ENCODE measurements at regions not wholly inside any gene's neighbourhood (a gene's known extent, or its start where the extent isn't known, plus 50 kb on each side); places are given as distances from the start of the nearest gene placed in this dataset.

- no peak overlapping the region for H3K4me3 ChIP-seq (ENCODE audit: low read length in 2 of 2)
- H3K36me3 ChIP-seq (ENCODE audit: control insufficient read depth in 2 of 2, insufficient read depth in 2 of 2, low read length in 2 of 2) = no peaks in the 10 kb centered on the region
- H3K9me3 ChIP-seq (ENCODE audit: control insufficient read depth in 2 of 2, low read length in 2 of 2) = no peaks in the 10 kb centered on the region
- H3K27ac ChIP-seq (ENCODE audit: low read depth in 2 of 2, low read length in 2 of 2) = no peak overlapping the region
- H3K27me3 ChIP-seq (ENCODE audit: control insufficient read depth in 2 of 2, insufficient read depth in 2 of 2, low read length in 2 of 2) = peaks cover 0 to 8% of the 10 kb centered on the region in 2 donors
- no peaks in the 10 kb centered on the region for H3K4me1 ChIP-seq (ENCODE audit: control insufficient read depth in 2 of 2, insufficient read depth in 2 of 2, low read length in 2 of 2)
- no peak overlapping the region for H3K9ac ChIP-seq (ENCODE audit: low read depth in 1 of 2, low read length in 2 of 2)
Observed at GRCh38 chr10:6756716-6757115, 176.6 kb upstream of the PRKCQ start.

- no peak overlapping the region for H3K9ac ChIP-seq (ENCODE audit: low read depth in 1 of 2, low read length in 2 of 2)
- no peak overlapping the region for H3K4me3 ChIP-seq (ENCODE audit: low read length in 2 of 2)
- no peaks in the 10 kb centered on the region for H3K36me3 ChIP-seq (ENCODE audit: control insufficient read depth in 2 of 2, insufficient read depth in 2 of 2, low read length in 2 of 2)
- no peak overlapping the region for H3K27ac ChIP-seq (ENCODE audit: low read depth in 2 of 2, low read length in 2 of 2)
- no peaks in the 10 kb centered on the region for H3K9me3 ChIP-seq (ENCODE audit: control insufficient read depth in 2 of 2, low read length in 2 of 2)
- H3K4me1 ChIP-seq (ENCODE audit: control insufficient read depth in 2 of 2, insufficient read depth in 2 of 2, low read length in 2 of 2) = no peaks in the 10 kb centered on the region
- peaks cover 0 to 8% of the 10 kb centered on the region in 2 donors for H3K27me3 ChIP-seq (ENCODE audit: control insufficient read depth in 2 of 2, insufficient read depth in 2 of 2, low read length in 2 of 2)
Observed at GRCh38 chr10:6755781-6756460, 175.8 kb upstream of the PRKCQ start.

- H3K9ac ChIP-seq (ENCODE audit: low read depth in 1 of 2, low read length in 2 of 2) = no peak overlapping the region
- H3K4me1 ChIP-seq (ENCODE audit: control insufficient read depth in 2 of 2, insufficient read depth in 2 of 2, low read length in 2 of 2) = no peaks in the 10 kb centered on the region
- peaks cover 0 to 8% of the 10 kb centered on the region in 2 donors for H3K27me3 ChIP-seq (ENCODE audit: control insufficient read depth in 2 of 2, insufficient read depth in 2 of 2, low read length in 2 of 2)
- H3K36me3 ChIP-seq (ENCODE audit: control insufficient read depth in 2 of 2, insufficient read depth in 2 of 2, low read length in 2 of 2) = no peaks in the 10 kb centered on the region
- no peak overlapping the region for H3K4me3 ChIP-seq (ENCODE audit: low read length in 2 of 2)
- no peaks in the 10 kb centered on the region for H3K9me3 ChIP-seq (ENCODE audit: control insufficient read depth in 2 of 2, low read length in 2 of 2)
- H3K27ac ChIP-seq (ENCODE audit: low read depth in 2 of 2, low read length in 2 of 2) = no peak overlapping the region
Observed at GRCh38 chr10:6753644-6754043, 173.6 kb upstream of the PRKCQ start.

- Histone ChIP-seq H3K36me3 (ENCODE audit: control insufficient read depth in 2 of 2, insufficient read depth in 2 of 2, low read length in 2 of 2) (no peaks in the 10 kb centered on the region), H3K27me3 (ENCODE audit: control insufficient read depth in 2 of 2, insufficient read depth in 2 of 2, low read length in 2 of 2) (no peaks in the 10 kb centered on the region), H3K4me3 (ENCODE audit: low read length in 2 of 2) (no peak overlapping the region), H3K4me1 (ENCODE audit: control insufficient read depth in 2 of 2, insufficient read depth in 2 of 2, low read length in 2 of 2) (no peaks in the 10 kb centered on the region), H3K9ac (ENCODE audit: low read depth in 1 of 2, low read length in 2 of 2) (no peak overlapping the region), H3K9me3 (ENCODE audit: control insufficient read depth in 2 of 2, low read length in 2 of 2) (no peaks in the 10 kb centered on the region), H3K27ac (ENCODE audit: low read depth in 2 of 2, low read length in 2 of 2) (no peak overlapping the region)
Observed at GRCh38 chr10:6751363-6751762, 171.3 kb upstream of the PRKCQ start.

- Histone ChIP-seq H3K36me3 (ENCODE audit: control insufficient read depth in 2 of 2, insufficient read depth in 2 of 2, low read length in 2 of 2) (no peaks in the 10 kb centered on the region), H3K27ac (ENCODE audit: low read depth in 2 of 2, low read length in 2 of 2) (no peak overlapping the region), H3K9ac (ENCODE audit: low read depth in 1 of 2, low read length in 2 of 2) (no peak overlapping the region), H3K27me3 (ENCODE audit: control insufficient read depth in 2 of 2, insufficient read depth in 2 of 2, low read length in 2 of 2) (no peaks in the 10 kb centered on the region), H3K9me3 (ENCODE audit: control insufficient read depth in 2 of 2, low read length in 2 of 2) (no peaks in the 10 kb centered on the region), H3K4me3 (ENCODE audit: low read length in 2 of 2) (no peak overlapping the region), H3K4me1 (ENCODE audit: control insufficient read depth in 2 of 2, insufficient read depth in 2 of 2, low read length in 2 of 2) (no peaks in the 10 kb centered on the region)
Observed at GRCh38 chr10:6748981-6749635, 169.0 kb upstream of the PRKCQ start.

- Histone ChIP-seq H3K4me1 (ENCODE audit: control insufficient read depth in 2 of 2, insufficient read depth in 2 of 2, low read length in 2 of 2) (no peaks in the 10 kb centered on the region), H3K9ac (ENCODE audit: low read depth in 1 of 2, low read length in 2 of 2) (no peak overlapping the region), H3K36me3 (ENCODE audit: control insufficient read depth in 2 of 2, insufficient read depth in 2 of 2, low read length in 2 of 2) (no peaks in the 10 kb centered on the region), H3K9me3 (ENCODE audit: control insufficient read depth in 2 of 2, low read length in 2 of 2) (no peaks in the 10 kb centered on the region), H3K4me3 (ENCODE audit: low read length in 2 of 2) (no peak overlapping the region), H3K27ac (ENCODE audit: low read depth in 2 of 2, low read length in 2 of 2) (no peak overlapping the region), H3K27me3 (ENCODE audit: control insufficient read depth in 2 of 2, insufficient read depth in 2 of 2, low read length in 2 of 2) (no peaks in the 10 kb centered on the region)
Observed at GRCh38 chr10:6748029-6748428, 168.0 kb upstream of the PRKCQ start.

GRCh38 chr10:6746782-6747181 lies 166.7 kb upstream of the PRKCQ start:
- Histone ChIP-seq H3K9ac (ENCODE audit: low read depth in 1 of 2, low read length in 2 of 2) (no peak overlapping the region), H3K27ac (ENCODE audit: low read depth in 2 of 2, low read length in 2 of 2) (no peak overlapping the region), H3K4me3 (ENCODE audit: low read length in 2 of 2) (no peak overlapping the region), H3K4me1 (ENCODE audit: control insufficient read depth in 2 of 2, insufficient read depth in 2 of 2, low read length in 2 of 2) (no peaks in the 10 kb centered on the region), H3K27me3 (ENCODE audit: control insufficient read depth in 2 of 2, insufficient read depth in 2 of 2, low read length in 2 of 2) (no peaks in the 10 kb centered on the region), H3K9me3 (ENCODE audit: control insufficient read depth in 2 of 2, low read length in 2 of 2) (no peaks in the 10 kb centered on the region), H3K36me3 (ENCODE audit: control insufficient read depth in 2 of 2, insufficient read depth in 2 of 2, low read length in 2 of 2) (no peaks in the 10 kb centered on the region)

GRCh38 chr10:6743291-6743849 lies 163.3 kb upstream of the PRKCQ start:
- H3K27me3 ChIP-seq (ENCODE audit: control insufficient read depth in 2 of 2, insufficient read depth in 2 of 2, low read length in 2 of 2) = no peaks in the 10 kb centered on the region
- no peak overlapping the region for H3K4me3 ChIP-seq (ENCODE audit: low read length in 2 of 2)
- H3K4me1 ChIP-seq (ENCODE audit: control insufficient read depth in 2 of 2, insufficient read depth in 2 of 2, low read length in 2 of 2) = no peaks in the 10 kb centered on the region
- no peak overlapping the region for H3K9ac ChIP-seq (ENCODE audit: low read depth in 1 of 2, low read length in 2 of 2)
- H3K9me3 ChIP-seq (ENCODE audit: control insufficient read depth in 2 of 2, low read length in 2 of 2) = no peaks in the 10 kb centered on the region
- no peak overlapping the region for H3K27ac ChIP-seq (ENCODE audit: low read depth in 2 of 2, low read length in 2 of 2)
- no peaks in the 10 kb centered on the region for H3K36me3 ChIP-seq (ENCODE audit: control insufficient read depth in 2 of 2, insufficient read depth in 2 of 2, low read length in 2 of 2)

- Histone ChIP-seq H3K27me3 (ENCODE audit: control insufficient read depth in 2 of 2, insufficient read depth in 2 of 2, low read length in 2 of 2) (peaks cover 0 to 2% of the 10 kb centered on the region in 2 donors), H3K4me3 (ENCODE audit: low read length in 2 of 2) (no peak overlapping the region), H3K4me1 (ENCODE audit: control insufficient read depth in 2 of 2, insufficient read depth in 2 of 2, low read length in 2 of 2) (no peaks in the 10 kb centered on the region), H3K9me3 (ENCODE audit: control insufficient read depth in 2 of 2, low read length in 2 of 2) (no peaks in the 10 kb centered on the region), H3K36me3 (ENCODE audit: control insufficient read depth in 2 of 2, insufficient read depth in 2 of 2, low read length in 2 of 2) (no peaks in the 10 kb centered on the region), H3K27ac (ENCODE audit: low read depth in 2 of 2, low read length in 2 of 2) (no peak overlapping the region), H3K9ac (ENCODE audit: low read depth in 1 of 2, low read length in 2 of 2) (no peak overlapping the region)
Observed at GRCh38 chr10:6741541-6741941, 161.5 kb upstream of the PRKCQ start.

- H3K9ac ChIP-seq (ENCODE audit: low read depth in 1 of 2, low read length in 2 of 2) = no peak overlapping the region
- no peak overlapping the region for H3K4me3 ChIP-seq (ENCODE audit: low read length in 2 of 2)
- H3K9me3 ChIP-seq (ENCODE audit: control insufficient read depth in 2 of 2, low read length in 2 of 2) = no peaks in the 10 kb centered on the region
- H3K27me3 ChIP-seq (ENCODE audit: control insufficient read depth in 2 of 2, insufficient read depth in 2 of 2, low read length in 2 of 2) = peaks cover 0 to 2% of the 10 kb centered on the region in 2 donors
- no peaks in the 10 kb centered on the region for H3K4me1 ChIP-seq (ENCODE audit: control insufficient read depth in 2 of 2, insufficient read depth in 2 of 2, low read length in 2 of 2)
- no peak overlapping the region for H3K27ac ChIP-seq (ENCODE audit: low read depth in 2 of 2, low read length in 2 of 2)
- H3K36me3 ChIP-seq (ENCODE audit: control insufficient read depth in 2 of 2, insufficient read depth in 2 of 2, low read length in 2 of 2) = no peaks in the 10 kb centered on the region
Observed at GRCh38 chr10:6739530-6740174, 159.6 kb upstream of the PRKCQ start.
